Endothelial cell (in vitro differentiated cells): ENCODE measurements at regions not wholly inside any gene's neighbourhood (a gene's known extent, or its start where the extent isn't known, plus 50 kb on each side); places are given as distances from the start of the nearest gene placed in this dataset.

ENCODE experiments used
- DNase-seq: peaks from one replicate; pipeline ENCODE4 v3.0.0; 2021; ENCODE audit warnings: low spot score
- H3K27ac Mint-ChIP-seq: one replicate; pipeline ENCODE4 v1.8.0; 2021; ENCODE audit warnings: mixed read lengths, inconsistent platforms; ENCODE audit not compliant: unreplicated experiment
- H3K27me3 Mint-ChIP-seq: one replicate; pipeline ENCODE4 v1.8.0; 2021; ENCODE audit warnings: mild to moderate bottlenecking, moderate library complexity, mixed read lengths, inconsistent platforms; ENCODE audit not compliant: unreplicated experiment
- H3K36me3 Mint-ChIP-seq: one replicate; pipeline ENCODE4 v1.8.0; 2021; ENCODE audit warnings: mild to moderate bottlenecking, low read depth, mixed read lengths, inconsistent platforms; ENCODE audit not compliant: unreplicated experiment
- H3K4me1 Mint-ChIP-seq: one replicate; pipeline ENCODE4 v1.8.0; 2021; ENCODE audit warnings: mild to moderate bottlenecking, mixed read lengths, inconsistent platforms; ENCODE audit not compliant: unreplicated experiment
- H3K4me3 Mint-ChIP-seq: one replicate; pipeline ENCODE4 v1.8.0; 2021; ENCODE audit warnings: mild to moderate bottlenecking, mixed read lengths, inconsistent platforms; ENCODE audit not compliant: unreplicated experiment
- H3K9me3 Mint-ChIP-seq: one replicate; pipeline ENCODE4 v1.8.0; 2021; ENCODE audit warnings: mixed read lengths, inconsistent platforms; ENCODE audit not compliant: unreplicated experiment
- CTCF ChIP-seq: fragments of 200-600 bp; sonication (generic); IDR thresholded peaks from one replicate; pipeline ENCODE4 v1.5.0; 2021; ENCODE audit warnings: antibody characterized with exemption; ENCODE audit not compliant: unreplicated experiment

- no peak for DNase-seq
- peaks cover 3% of the 10 kb centered on the region for H3K4me1 Mint-ChIP-seq
- no peaks in the 10 kb centered on the region for H3K9me3 Mint-ChIP-seq
- no peak overlapping the region for H3K27ac Mint-ChIP-seq
- no peak overlapping the region for H3K4me3 Mint-ChIP-seq
- no peak for TF ChIP-seq CTCF
- H3K27me3 Mint-ChIP-seq = no peaks in the 10 kb centered on the region
- no peaks in the 10 kb centered on the region for H3K36me3 Mint-ChIP-seq
These were observed 53.3 kb upstream of the ATP10B start for GRCh38 chr5:160905285-160905684.

- no peak overlapping the region for H3K27ac Mint-ChIP-seq
- H3K9me3 Mint-ChIP-seq = no peaks in the 10 kb centered on the region
- no peaks in the 10 kb centered on the region for H3K27me3 Mint-ChIP-seq
- DNase-seq = no peak
- no peak overlapping the region for H3K4me3 Mint-ChIP-seq
- no peak for TF ChIP-seq CTCF
- no peaks in the 10 kb centered on the region for H3K4me1 Mint-ChIP-seq
- no peaks in the 10 kb centered on the region for H3K36me3 Mint-ChIP-seq
These were observed 52.6 kb upstream of the ATP10B start for GRCh38 chr5:160904591-160904990.

- peaks cover 1% of the 10 kb centered on the region for H3K27me3 Mint-ChIP-seq
- H3K27ac Mint-ChIP-seq = no peak overlapping the region
- H3K4me1 Mint-ChIP-seq = no peaks in the 10 kb centered on the region
- no peak for DNase-seq
- no peak overlapping the region for H3K4me3 Mint-ChIP-seq
- TF ChIP-seq CTCF = no peak
- H3K36me3 Mint-ChIP-seq = no peaks in the 10 kb centered on the region
- no peaks in the 10 kb centered on the region for H3K9me3 Mint-ChIP-seq
These were observed 51.5 kb upstream of the ATP10B start for GRCh38 chr5:160903551-160903950.

- H3K27ac Mint-ChIP-seq = no peak overlapping the region
- no peak for TF ChIP-seq CTCF
- no peak overlapping the region for H3K4me3 Mint-ChIP-seq
- no peaks in the 10 kb centered on the region for H3K36me3 Mint-ChIP-seq
- H3K9me3 Mint-ChIP-seq = no peaks in the 10 kb centered on the region
- DNase-seq = no peak
- no peaks in the 10 kb centered on the region for H3K4me1 Mint-ChIP-seq
- peaks cover 1% of the 10 kb centered on the region for H3K27me3 Mint-ChIP-seq
These were observed 51.1 kb upstream of the ATP10B start for GRCh38 chr5:160903076-160903475.
